Fibroblast of lung (primary cell): ENCODE measurements at regions not wholly inside any gene's neighbourhood (a gene's known extent, or its start where the extent isn't known, plus 50 kb on each side); places are given as distances from the start of the nearest gene placed in this dataset.

Experiments used
- DNase-seq, 2 donors: peaks; one replicate each; pipeline versions ENCODE4 v3.0.0 to v3.0.0-alpha.2; 2010; ENCODE audit warnings: low read depth in 2 of 2
- H2AFZ ChIP-seq: 2 replicates; pipeline ENCODE4 v1.5.1; 2012; ENCODE audit warnings: low read length, control low read depth, inconsistent platforms
- H3K27ac ChIP-seq: 2 replicates; pipeline ENCODE4 v1.5.1; 2011; ENCODE audit warnings: low read length, control low read depth; ENCODE audit not compliant: insufficient read depth
- H3K27me3 ChIP-seq: 2 replicates; pipeline ENCODE4 v1.5.1; 2011; ENCODE audit warnings: mild to moderate bottlenecking, low read length; ENCODE audit not compliant: control insufficient read depth, insufficient read depth
- H3K36me3 ChIP-seq: 2 replicates; pipeline ENCODE4 v1.5.1; 2011; ENCODE audit warnings: low read length; ENCODE audit not compliant: control insufficient read depth, insufficient read depth
- H3K4me1 ChIP-seq: 2 replicates; pipeline ENCODE4 v1.5.1; 2011; ENCODE audit warnings: low read length; ENCODE audit not compliant: control insufficient read depth, insufficient read depth; ENCODE audit errors: extremely low read depth
- H3K4me2 ChIP-seq: 2 replicates; pipeline ENCODE4 v1.5.1; 2011; ENCODE audit warnings: low read length, control low read depth; ENCODE audit not compliant: insufficient read depth; ENCODE audit errors: extremely low read depth
- H3K4me3 ChIP-seq, 4 experiments: fragments of 200-600 bp in 1 of 4; sonication (generic) in 1 of 4; replicated peaks in 1 of 4; 2 replicates each; pipeline ENCODE4 v1.5.1; 2011 to 2016; ENCODE audit warnings: low read length in 4 of 4, low read depth in 3 of 4, mild to moderate bottlenecking in 3 of 4, control low read depth in 2 of 4, inconsistent platforms in 1 of 4, mixed read lengths in 1 of 4; ENCODE audit not compliant: insufficient read depth in 1 of 4; ENCODE audit errors: control extremely low read depth in 1 of 4
- H3K79me2 ChIP-seq: 2 replicates; pipeline ENCODE4 v1.5.1; 2012; ENCODE audit warnings: mild to moderate bottlenecking, low read length, inconsistent platforms; ENCODE audit not compliant: control insufficient read depth, insufficient read depth
- H3K9ac ChIP-seq: 2 replicates; pipeline ENCODE4 v1.5.1; 2011; ENCODE audit warnings: mild to moderate bottlenecking, low read length, control low read depth; ENCODE audit not compliant: insufficient read depth
- H3K9me3 ChIP-seq: 2 replicates; pipeline ENCODE4 v1.5.1; 2012; ENCODE audit warnings: low read depth, low read length; ENCODE audit not compliant: control insufficient read depth, insufficient read depth
- H4K20me1 ChIP-seq: 2 replicates; pipeline ENCODE4 v1.5.1; 2011; ENCODE audit warnings: low read length; ENCODE audit not compliant: control insufficient read depth, insufficient read depth; ENCODE audit errors: extremely low read depth
- CTCF ChIP-seq, 2 donors: IDR thresholded peaks in 1 of 2; conservative IDR thresholded peaks in 1 of 2; 1 replicate in 1 of 2; 2 replicates in 1 of 2; pipeline ENCODE4 v1.5.1; 2011 to 2012; ENCODE audit warnings: low read length in 2 of 2, control low read depth in 1 of 2, inconsistent platforms in 1 of 2, low read depth in 1 of 2, mild to moderate bottlenecking in 1 of 2
- EZH2 ChIP-seq: IDR thresholded peaks from 2 replicates; pipeline ENCODE4 v1.5.1; 2012; ENCODE audit warnings: low read length, control low read depth, mild to moderate bottlenecking; ENCODE audit errors: missing control alignments

GRCh38 chr1:234726359-234726943 is 116.5 kb upstream of the IRF2BP2 start:
- peak in 1 of 2 donors; percentile 45 for DNase-seq
- no peak overlapping the region for H2AFZ ChIP-seq

GRCh38 chr1:234725177-234726132 is 115.5 kb upstream of the IRF2BP2 start:
- Histone ChIP-seq H3K79me2 (no peaks in the 10 kb centered on the region), H3K4me3 (no peak overlapping the region), H3K4me1 (peaks cover 37% of the 10 kb centered on the region), H3K9ac (peak overlapping the region; percentile 91), H4K20me1 (no peaks in the 10 kb centered on the region), H3K27me3 (no peaks in the 10 kb centered on the region), H3K27ac (peak overlapping the region; percentile 99), H3K9me3 (no peaks in the 10 kb centered on the region), H3K36me3 (no peaks in the 10 kb centered on the region), H3K4me2 (peak overlapping the region; percentile 67), H2AFZ (no peak overlapping the region)
- DNase-seq, result peak; percentile 25 to 28
- TF ChIP-seq EZH2 (no peak), CTCF (conservative IDR thresholded peaks at IDR 0.05 in 1 of 2, IDR thresholded peaks at IDR 0.05 in 1 of 2; ENCODE audit: low read depth in 1 of 2, low read length in 2 of 2) (no peak)

More at GRCh38 chr1:234726359-234726943, 116.5 kb upstream of the IRF2BP2 start:
- Histone ChIP-seq H3K27me3 (no peaks in the 10 kb centered on the region), H3K36me3 (no peaks in the 10 kb centered on the region), H3K79me2 (no peaks in the 10 kb centered on the region), H3K4me2 (no peak overlapping the region), H3K27ac (no peak overlapping the region), H3K4me3 (no peak overlapping the region), H3K4me1 (peaks cover 34% of the 10 kb centered on the region), H3K9ac (no peak overlapping the region), H3K9me3 (no peaks in the 10 kb centered on the region), H4K20me1 (no peaks in the 10 kb centered on the region)
- TF ChIP-seq CTCF (conservative IDR thresholded peaks at IDR 0.05 in 1 of 2, IDR thresholded peaks at IDR 0.05 in 1 of 2; ENCODE audit: low read depth in 1 of 2, low read length in 2 of 2), result no peak
- no peak for TF ChIP-seq EZH2

- Histone ChIP-seq H3K4me3 (peak overlapping the region in 2 of 4 experiments; percentile 20 to 36), H3K36me3 (no peaks in the 10 kb centered on the region), H4K20me1 (no peaks in the 10 kb centered on the region), H3K9me3 (no peaks in the 10 kb centered on the region), H3K27me3 (no peaks in the 10 kb centered on the region), H3K79me2 (no peaks in the 10 kb centered on the region), H3K4me2 (peak overlapping the region; percentile 67), H3K9ac (peak overlapping the region; percentile 91), H2AFZ (no peak overlapping the region), H3K27ac (peak overlapping the region; percentile 99), H3K4me1 (peaks cover 38% of the 10 kb centered on the region)
- no peak for DNase-seq
- no peak for TF ChIP-seq CTCF (conservative IDR thresholded peaks at IDR 0.05 in 1 of 2, IDR thresholded peaks at IDR 0.05 in 1 of 2; ENCODE audit: low read depth in 1 of 2, low read length in 2 of 2)
- no peak for TF ChIP-seq EZH2
Measured at GRCh38 chr1:234724516-234725176, 114.7 kb upstream of the IRF2BP2 start.
